SK-N-SH treated with all-trans-retinoic acid at 6 μM for 48 hours (cell line): ENCODE measurements at regions not wholly inside any gene's neighbourhood (a gene's known extent, or its start where the extent isn't known, plus 50 kb on each side); places are given as distances from the start of the nearest gene placed in this dataset.

Experiments used
- ESRRG ChIP-seq: fragments of 250-450 bp; sonication (Bioruptor Pico); IDR thresholded peaks from 2 replicates; pipeline ENCODE4 v1.6.1; 2021; ENCODE audit warnings: mild to moderate bottlenecking
- GLIS3 ChIP-seq: fragments of 250-450 bp; sonication (Bioruptor Pico); IDR thresholded peaks from 2 replicates; pipeline ENCODE4 v1.5.0; 2020; ENCODE audit warnings: mild to moderate bottlenecking, moderate library complexity
- RARB ChIP-seq: fragments of 250-450 bp; sonication (Bioruptor Pico); IDR thresholded peaks from 2 replicates; pipeline ENCODE4 v1.8.0; 2021; ENCODE audit warnings: mild to moderate bottlenecking, moderate library complexity
- SNAI2 ChIP-seq: fragments of 250-450 bp; sonication (Bioruptor Pico); IDR thresholded peaks from 2 replicates; pipeline ENCODE4 v1.5.0; 2020; ENCODE audit warnings: mild to moderate bottlenecking, moderate library complexity
- ZFP3 ChIP-seq: fragments of 250-450 bp; sonication (Bioruptor Pico); IDR thresholded peaks from 2 replicates; pipeline ENCODE4 v1.5.0; 2020; ENCODE audit warnings: mild to moderate bottlenecking, moderate library complexity
- TF ChIP-seq, protein P1 (sequence below): fragments of 250-450 bp; sonication (Bioruptor Pico); IDR thresholded peaks from 2 replicates; pipeline ENCODE4 v1.8.0; 2020; ENCODE audit warnings: mild to moderate bottlenecking, moderate library complexity, borderline replicate concordance
- TF ChIP-seq, protein P2 (sequence below): fragments of 250-450 bp; sonication (Bioruptor Pico); IDR thresholded peaks from 2 replicates; pipeline ENCODE4 v1.5.0; 2020; ENCODE audit warnings: mild to moderate bottlenecking, moderate library complexity

DNA sequence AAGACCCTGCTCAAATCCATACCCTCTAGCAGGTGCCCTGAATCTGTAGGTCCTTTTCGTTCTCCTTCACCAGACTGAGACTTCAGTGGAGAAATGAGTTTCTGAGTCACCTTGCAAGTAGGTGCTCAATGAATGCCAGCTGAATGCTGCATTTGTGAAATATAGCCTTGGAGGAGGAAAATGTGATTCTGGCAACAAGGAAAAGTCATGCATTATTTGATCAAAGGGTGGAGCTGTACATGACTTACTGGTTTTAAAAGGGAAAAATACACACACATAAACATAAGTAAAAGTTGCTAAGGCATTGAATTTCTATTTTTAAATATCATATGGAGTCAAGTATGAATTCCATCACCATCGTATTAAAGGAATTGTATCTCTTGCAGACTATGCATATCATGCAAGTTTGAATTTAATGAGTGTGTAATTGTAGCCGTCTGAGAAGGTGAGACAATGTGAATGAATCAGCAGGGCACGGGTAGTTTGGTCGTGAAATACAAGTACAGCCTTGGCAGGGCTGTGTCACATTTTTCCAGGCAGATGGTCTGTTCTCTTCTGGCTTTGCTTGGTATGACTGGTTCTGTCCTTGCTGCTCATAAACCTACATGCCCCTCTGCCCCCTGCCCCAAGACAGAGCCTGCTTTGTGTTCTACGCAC lies 160.8 kb downstream of the COL6A3 start:
- TF ChIP-seq RARB (CRISPR knock-in tag) (no peak), ZFP3 (CRISPR knock-in tag) (no peak), GLIS3 (CRISPR knock-in tag) (no peak), SNAI2 (CRISPR knock-in tag) (no peak), ESRRG (no peak)
- TF ChIP-seq, protein P1, sequence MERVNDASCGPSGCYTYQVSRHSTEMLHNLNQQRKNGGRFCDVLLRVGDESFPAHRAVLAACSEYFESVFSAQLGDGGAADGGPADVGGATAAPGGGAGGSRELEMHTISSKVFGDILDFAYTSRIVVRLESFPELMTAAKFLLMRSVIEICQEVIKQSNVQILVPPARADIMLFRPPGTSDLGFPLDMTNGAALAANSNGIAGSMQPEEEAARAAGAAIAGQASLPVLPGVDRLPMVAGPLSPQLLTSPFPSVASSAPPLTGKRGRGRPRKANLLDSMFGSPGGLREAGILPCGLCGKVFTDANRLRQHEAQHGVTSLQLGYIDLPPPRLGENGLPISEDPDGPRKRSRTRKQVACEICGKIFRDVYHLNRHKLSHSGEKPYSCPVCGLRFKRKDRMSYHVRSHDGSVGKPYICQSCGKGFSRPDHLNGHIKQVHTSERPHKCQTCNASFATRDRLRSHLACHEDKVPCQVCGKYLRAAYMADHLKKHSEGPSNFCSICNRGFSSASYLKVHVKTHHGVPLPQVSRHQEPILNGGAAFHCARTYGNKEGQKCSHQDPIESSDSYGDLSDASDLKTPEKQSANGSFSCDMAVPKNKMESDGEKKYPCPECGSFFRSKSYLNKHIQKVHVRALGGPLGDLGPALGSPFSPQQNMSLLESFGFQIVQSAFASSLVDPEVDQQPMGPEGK, result no peak
- TF ChIP-seq, protein P2, sequence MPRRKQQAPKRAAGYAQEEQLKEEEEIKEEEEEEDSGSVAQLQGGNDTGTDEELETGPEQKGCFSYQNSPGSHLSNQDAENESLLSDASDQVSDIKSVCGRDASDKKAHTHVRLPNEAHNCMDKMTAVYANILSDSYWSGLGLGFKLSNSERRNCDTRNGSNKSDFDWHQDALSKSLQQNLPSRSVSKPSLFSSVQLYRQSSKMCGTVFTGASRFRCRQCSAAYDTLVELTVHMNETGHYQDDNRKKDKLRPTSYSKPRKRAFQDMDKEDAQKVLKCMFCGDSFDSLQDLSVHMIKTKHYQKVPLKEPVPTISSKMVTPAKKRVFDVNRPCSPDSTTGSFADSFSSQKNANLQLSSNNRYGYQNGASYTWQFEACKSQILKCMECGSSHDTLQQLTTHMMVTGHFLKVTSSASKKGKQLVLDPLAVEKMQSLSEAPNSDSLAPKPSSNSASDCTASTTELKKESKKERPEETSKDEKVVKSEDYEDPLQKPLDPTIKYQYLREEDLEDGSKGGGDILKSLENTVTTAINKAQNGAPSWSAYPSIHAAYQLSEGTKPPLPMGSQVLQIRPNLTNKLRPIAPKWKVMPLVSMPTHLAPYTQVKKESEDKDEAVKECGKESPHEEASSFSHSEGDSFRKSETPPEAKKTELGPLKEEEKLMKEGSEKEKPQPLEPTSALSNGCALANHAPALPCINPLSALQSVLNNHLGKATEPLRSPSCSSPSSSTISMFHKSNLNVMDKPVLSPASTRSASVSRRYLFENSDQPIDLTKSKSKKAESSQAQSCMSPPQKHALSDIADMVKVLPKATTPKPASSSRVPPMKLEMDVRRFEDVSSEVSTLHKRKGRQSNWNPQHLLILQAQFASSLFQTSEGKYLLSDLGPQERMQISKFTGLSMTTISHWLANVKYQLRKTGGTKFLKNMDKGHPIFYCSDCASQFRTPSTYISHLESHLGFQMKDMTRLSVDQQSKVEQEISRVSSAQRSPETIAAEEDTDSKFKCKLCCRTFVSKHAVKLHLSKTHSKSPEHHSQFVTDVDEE (CRISPR knock-in tag), result no peak
